GM23248 (cell line): ENCODE measurements at regions not wholly inside any gene's neighbourhood (a gene's known extent, or its start where the extent isn't known, plus 50 kb on each side); places are given as distances from the start of the nearest gene placed in this dataset.

ENCODE experiments used
- EZH2 ChIP-seq: fragments of 200-600 bp; sonication (generic); IDR thresholded peaks from 2 replicates; pipeline ENCODE4 v1.6.1; 2018; ENCODE audit warnings: antibody characterized with exemption, mild to moderate bottlenecking; ENCODE audit not compliant: insufficient read depth, poor library complexity, severe bottlenecking
- EZH2phosphoT487 ChIP-seq: fragments of 200-600 bp; sonication (generic); IDR thresholded peaks from 2 replicates; pipeline ENCODE4 v1.6.1; 2018; ENCODE audit warnings: antibody characterized with exemption, moderate library complexity, mild to moderate bottlenecking, low read depth; ENCODE audit not compliant: insufficient read depth

DNA sequence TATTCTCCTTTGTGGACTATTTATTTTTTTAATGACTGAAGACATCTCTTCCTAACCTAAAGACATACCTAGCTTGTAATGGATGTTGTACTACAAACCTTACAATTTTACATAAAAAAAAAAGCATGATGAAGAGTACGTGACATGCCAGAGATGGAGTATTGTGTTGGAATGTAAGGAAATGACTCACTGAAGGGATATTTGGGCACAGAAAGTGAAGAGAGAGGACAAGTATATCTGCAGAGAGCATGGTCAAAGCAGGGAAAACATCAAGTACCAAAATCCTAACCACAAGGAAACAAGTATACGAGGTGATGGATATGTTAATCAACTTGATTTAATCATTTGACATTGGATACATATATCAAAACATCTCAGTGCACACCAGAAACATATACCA lies 1051.4 kb upstream of the PRKX start:
- TF ChIP-seq EZH2phosphoT487 (no peak), EZH2 (no peak)
